Retinal pigment epithelial cell (primary cell): ENCODE measurements at regions not wholly inside any gene's neighbourhood (a gene's known extent, or its start where the extent isn't known, plus 50 kb on each side); places are given as distances from the start of the nearest gene placed in this dataset.

Experiments used
- DNase-seq: peaks from one replicate; pipeline ENCODE4 v3.0.0-alpha.2; 2010; ENCODE audit warnings: low read depth
- H3K4me3 ChIP-seq: 2 replicates; pipeline ENCODE4 v1.5.1; 2011; ENCODE audit warnings: mild to moderate bottlenecking, low read length, control low read depth, moderate library complexity
- TF ChIP-seq, protein P1 (sequence below): conservative IDR thresholded peaks from 2 replicates; pipeline ENCODE4 v1.5.1; 2011; ENCODE audit warnings: low read depth, low read length, control low read depth, inconsistent platforms

DNA sequence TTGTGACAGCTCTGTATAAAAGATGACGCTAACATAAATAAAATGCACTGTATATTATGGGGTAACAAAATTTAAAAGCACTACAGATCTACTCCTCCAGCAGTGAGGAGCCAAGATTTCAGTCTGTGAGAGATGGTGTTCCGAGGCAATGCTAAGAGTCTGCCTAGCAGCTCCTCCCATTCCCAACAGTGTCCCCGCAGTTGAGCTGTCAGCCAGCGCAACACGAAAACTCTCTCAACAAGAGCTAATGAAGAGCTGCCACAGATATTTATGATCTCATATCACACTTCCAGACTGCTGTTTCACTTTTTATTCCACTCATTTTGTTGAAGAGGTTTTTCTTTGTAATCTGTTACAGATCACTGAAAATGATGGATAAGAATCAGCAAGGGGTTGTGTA is 53.9 kb upstream of the ESRRG start:
- no peak for DNase-seq
- no peak overlapping the region for H3K4me3 ChIP-seq
- TF ChIP-seq, protein P1, sequence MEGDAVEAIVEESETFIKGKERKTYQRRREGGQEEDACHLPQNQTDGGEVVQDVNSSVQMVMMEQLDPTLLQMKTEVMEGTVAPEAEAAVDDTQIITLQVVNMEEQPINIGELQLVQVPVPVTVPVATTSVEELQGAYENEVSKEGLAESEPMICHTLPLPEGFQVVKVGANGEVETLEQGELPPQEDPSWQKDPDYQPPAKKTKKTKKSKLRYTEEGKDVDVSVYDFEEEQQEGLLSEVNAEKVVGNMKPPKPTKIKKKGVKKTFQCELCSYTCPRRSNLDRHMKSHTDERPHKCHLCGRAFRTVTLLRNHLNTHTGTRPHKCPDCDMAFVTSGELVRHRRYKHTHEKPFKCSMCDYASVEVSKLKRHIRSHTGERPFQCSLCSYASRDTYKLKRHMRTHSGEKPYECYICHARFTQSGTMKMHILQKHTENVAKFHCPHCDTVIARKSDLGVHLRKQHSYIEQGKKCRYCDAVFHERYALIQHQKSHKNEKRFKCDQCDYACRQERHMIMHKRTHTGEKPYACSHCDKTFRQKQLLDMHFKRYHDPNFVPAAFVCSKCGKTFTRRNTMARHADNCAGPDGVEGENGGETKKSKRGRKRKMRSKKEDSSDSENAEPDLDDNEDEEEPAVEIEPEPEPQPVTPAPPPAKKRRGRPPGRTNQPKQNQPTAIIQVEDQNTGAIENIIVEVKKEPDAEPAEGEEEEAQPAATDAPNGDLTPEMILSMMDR, result no peak
